A673 (cell line): ENCODE measurements at regions not wholly inside any gene's neighbourhood (a gene's known extent, or its start where the extent isn't known, plus 50 kb on each side); places are given as distances from the start of the nearest gene placed in this dataset.

Source experiments
- EZH2 ChIP-seq: fragments of 200-600 bp; sonication (generic); IDR thresholded peaks from 2 replicates; pipeline ENCODE4 v1.6.1; 2017; ENCODE audit warnings: borderline replicate concordance, low read depth, mild to moderate bottlenecking, mixed read lengths, antibody characterized with exemption, low read length; ENCODE audit not compliant: poor library complexity, severe bottlenecking
- TF ChIP-seq, protein P1 (sequence below): fragments of 300-800, 200-600 bp; sonication (generic); conservative IDR thresholded peaks from 2 replicates; pipeline ENCODE4 v1.5.1; 2017; ENCODE audit warnings: low read depth, mild to moderate bottlenecking, antibody characterized with exemption, low read length, moderate library complexity, mixed read lengths

DNA sequence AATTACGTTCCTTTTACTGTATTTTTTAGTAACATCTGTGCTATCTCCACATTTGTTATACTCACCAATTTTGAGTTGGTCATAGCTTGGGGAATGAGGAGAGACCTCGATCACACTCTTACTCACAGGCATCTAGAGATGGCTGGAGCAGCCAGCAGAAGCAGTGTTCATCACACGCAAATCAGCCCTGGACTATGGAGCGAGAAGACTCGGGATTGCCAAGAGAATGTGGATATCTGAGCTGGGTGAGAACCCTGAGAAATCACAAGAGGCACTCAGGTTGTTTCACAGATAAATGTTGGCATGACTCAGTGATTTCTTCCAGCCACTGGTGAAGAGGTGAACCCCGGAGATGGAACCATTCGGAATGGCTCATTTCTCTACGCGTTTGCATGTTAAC is 820.1 kb upstream of the IGFBP3 start:
- TF ChIP-seq, protein P1, sequence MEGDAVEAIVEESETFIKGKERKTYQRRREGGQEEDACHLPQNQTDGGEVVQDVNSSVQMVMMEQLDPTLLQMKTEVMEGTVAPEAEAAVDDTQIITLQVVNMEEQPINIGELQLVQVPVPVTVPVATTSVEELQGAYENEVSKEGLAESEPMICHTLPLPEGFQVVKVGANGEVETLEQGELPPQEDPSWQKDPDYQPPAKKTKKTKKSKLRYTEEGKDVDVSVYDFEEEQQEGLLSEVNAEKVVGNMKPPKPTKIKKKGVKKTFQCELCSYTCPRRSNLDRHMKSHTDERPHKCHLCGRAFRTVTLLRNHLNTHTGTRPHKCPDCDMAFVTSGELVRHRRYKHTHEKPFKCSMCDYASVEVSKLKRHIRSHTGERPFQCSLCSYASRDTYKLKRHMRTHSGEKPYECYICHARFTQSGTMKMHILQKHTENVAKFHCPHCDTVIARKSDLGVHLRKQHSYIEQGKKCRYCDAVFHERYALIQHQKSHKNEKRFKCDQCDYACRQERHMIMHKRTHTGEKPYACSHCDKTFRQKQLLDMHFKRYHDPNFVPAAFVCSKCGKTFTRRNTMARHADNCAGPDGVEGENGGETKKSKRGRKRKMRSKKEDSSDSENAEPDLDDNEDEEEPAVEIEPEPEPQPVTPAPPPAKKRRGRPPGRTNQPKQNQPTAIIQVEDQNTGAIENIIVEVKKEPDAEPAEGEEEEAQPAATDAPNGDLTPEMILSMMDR = no peak
- no peak for TF ChIP-seq EZH2
